ENCODE measurements at regions not wholly inside any gene's neighbourhood (a gene's known extent, or its start where the extent isn't known, plus 50 kb on each side); places are given as distances from the start of the nearest gene placed in this dataset.

GRCh38 chr14:71525663-71526221, 406.5 kb upstream of the RGS6 start:
- TF ChIP-seq CTCF (conservative IDR thresholded peaks at IDR 0.05): no peak
- Mint-ChIP-seq H3K36me3 (ENCODE audit: insufficient read depth in 1 of 3, low read depth in 3 of 3) (peaks cover 0 to 3% (median 0%) of the 10 kb centered on the region in 3 experiments; a peak in 1 of 7 replicates), H3K27me3 (ENCODE audit: low read depth) (no peaks in the 10 kb centered on the region), H3K9me3 (no peaks in the 10 kb centered on the region), H3K4me3 (no peak overlapping the region), H3K27ac (peak overlapping the region in 1 of 3 experiments; percentile 55; a peak in 3 of 7 replicates), H3K4me1 (peaks cover 5 to 8% of the 10 kb centered on the region in 2 experiments)
- H2BK15ac ChIP-seq (ENCODE audit: low read depth, low read length): no peak overlapping the region
- H2BK12ac ChIP-seq (ENCODE audit: insufficient read length, low read depth, low read length): no peak overlapping the region
- H3K14ac ChIP-seq (ENCODE audit: insufficient read depth, low read length): no peak overlapping the region
- no peaks in the 10 kb centered on the region for H3K27me3 ChIP-seq (ENCODE audit: insufficient read depth, low read length)
- no peaks in the 10 kb centered on the region for H3K79me2 ChIP-seq (ENCODE audit: insufficient read depth, low read length)
- H4K20me1 ChIP-seq (ENCODE audit: control insufficient read depth, insufficient read depth, insufficient read length): no peaks in the 10 kb centered on the region
- H2BK5ac ChIP-seq (ENCODE audit: insufficient read length, low read length): no peak overlapping the region
- H3K4ac ChIP-seq (ENCODE audit: low read depth, low read length): no peak overlapping the region
- H3K9ac ChIP-seq (ENCODE audit: extremely low read depth, insufficient read length, low read length): no peak overlapping the region
- H3K79me1 ChIP-seq (ENCODE audit: insufficient read depth, low read depth, low read length, poor library complexity, severe bottlenecking): no peaks in the 10 kb centered on the region
- no peaks in the 10 kb centered on the region; the same call in 1 of the 2 replicates for H3K4me1 ChIP-seq (ENCODE audit: insufficient read depth, low read length)
- no peak overlapping the region for H3K23ac ChIP-seq (ENCODE audit: insufficient read length, low read depth, low read length)
- no peak overlapping the region for H2AFZ ChIP-seq (ENCODE audit: low read length)
- no CpG with 5 or more reads among the region's 5 CpGs for WGBS (ENCODE audit: extremely low coverage, insufficient read length, low lambda C conversion rate)
- H3K9me3 ChIP-seq (ENCODE audit: control insufficient read depth, low read depth, low read length): no peaks in the 10 kb centered on the region
- no peak for DNase-seq
- H4K8ac ChIP-seq (replicated peaks; ENCODE audit: insufficient read length, low read depth, low read length): no peak overlapping the region
- H3K27ac ChIP-seq (ENCODE audit: insufficient read length, low read depth, low read length): no peak overlapping the region
- no peak overlapping the region for H2BK20ac ChIP-seq (ENCODE audit: low read depth, low read length, poor library complexity, severe bottlenecking)
- no peak overlapping the region for H3K18ac ChIP-seq (ENCODE audit: insufficient read length, low read depth, low read length)
- H4K91ac ChIP-seq (ENCODE audit: insufficient read length, low read depth, low read length): no peak overlapping the region
- H3K4me2 ChIP-seq (ENCODE audit: insufficient read depth, insufficient read length, low read length): no peak overlapping the region
- no peak overlapping the region for H3K56ac ChIP-seq (ENCODE audit: insufficient read length, low read depth, low read length)
- no peak overlapping the region for H2BK120ac ChIP-seq (ENCODE audit: low read depth, low read length, poor library complexity, severe bottlenecking)
- no peak overlapping the region for H3T11ph ChIP-seq (ENCODE audit: low read length)
- no peaks in the 10 kb centered on the region for H3K23me2 ChIP-seq (ENCODE audit: insufficient read length, low read depth, low read length, poor library complexity, severe bottlenecking)
- H4K5ac ChIP-seq (ENCODE audit: insufficient read length, low read depth, low read length): no peak overlapping the region
- no peak overlapping the region for H2AK5ac ChIP-seq (ENCODE audit: insufficient read length, low read length)
